Progenitor cell of endocrine pancreas (in vitro differentiated cells): ENCODE measurements at regions not wholly inside any gene's neighbourhood (a gene's known extent, or its start where the extent isn't known, plus 50 kb on each side); places are given as distances from the start of the nearest gene placed in this dataset.

Experiments used
- DNase-seq: peaks from one replicate; pipeline ENCODE4 v3.0.0; 2021; ENCODE audit warnings: low spot score; ENCODE audit not compliant: unreplicated experiment
- H3K27ac Mint-ChIP-seq: 2 replicates; pipeline ENCODE4 v1.8.0; 2021; ENCODE audit warnings: mild to moderate bottlenecking, moderate library complexity, mixed read lengths
- H3K27me3 Mint-ChIP-seq: 2 replicates; pipeline ENCODE4 v1.8.0; 2021; ENCODE audit warnings: mixed read lengths
- H3K36me3 Mint-ChIP-seq: 2 replicates; pipeline ENCODE4 v1.8.0; 2022; ENCODE audit warnings: mixed read lengths; ENCODE audit not compliant: insufficient read depth
- H3K4me1 Mint-ChIP-seq: 2 replicates; pipeline ENCODE4 v1.8.0; 2021; ENCODE audit warnings: low read depth, mixed read lengths
- H3K4me3 Mint-ChIP-seq: 2 replicates; pipeline ENCODE4 v1.8.0; 2021; ENCODE audit warnings: low read depth, mild to moderate bottlenecking, moderate library complexity, mixed read lengths
- H3K9me3 Mint-ChIP-seq: 2 replicates; pipeline ENCODE4 v1.8.0; 2021; ENCODE audit warnings: low read depth, mixed read lengths
- TF ChIP-seq, protein P1 (sequence below): fragments of 200-600 bp; sonication (generic); IDR thresholded peaks from one replicate; pipeline ENCODE4 v1.5.0; 2021; ENCODE audit warnings: antibody characterized with exemption, mild to moderate bottlenecking; ENCODE audit not compliant: unreplicated experiment

DNA sequence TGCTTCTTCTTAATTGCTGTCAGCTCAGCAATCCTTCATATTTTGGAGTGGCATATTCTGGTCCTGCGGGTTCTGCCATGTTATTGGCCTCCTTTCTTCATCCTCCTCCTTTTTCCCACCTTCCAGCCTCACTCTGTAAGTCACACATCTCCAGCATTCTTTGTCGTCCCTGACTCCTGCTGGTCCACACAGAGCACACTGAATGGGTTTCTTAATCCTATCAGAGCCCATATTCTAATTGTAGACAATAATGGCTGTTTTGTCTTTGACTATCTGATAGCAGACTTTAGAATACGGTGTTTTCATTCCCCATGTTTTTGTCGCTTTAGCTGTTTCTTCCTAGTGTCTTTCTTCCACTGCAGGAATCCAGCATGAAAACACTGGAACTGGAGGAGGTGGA lies 389.6 kb downstream of the REEP3 start:
- Mint-ChIP-seq H3K9me3 (no peaks in the 10 kb centered on the region), H3K27ac (no peak overlapping the region), H3K4me1 (peaks cover 11% of the 10 kb centered on the region), H3K4me3 (no peak overlapping the region), H3K27me3 (peaks cover 5% of the 10 kb centered on the region), H3K36me3 (no peaks in the 10 kb centered on the region)
- no peak for DNase-seq
- TF ChIP-seq, protein P1, sequence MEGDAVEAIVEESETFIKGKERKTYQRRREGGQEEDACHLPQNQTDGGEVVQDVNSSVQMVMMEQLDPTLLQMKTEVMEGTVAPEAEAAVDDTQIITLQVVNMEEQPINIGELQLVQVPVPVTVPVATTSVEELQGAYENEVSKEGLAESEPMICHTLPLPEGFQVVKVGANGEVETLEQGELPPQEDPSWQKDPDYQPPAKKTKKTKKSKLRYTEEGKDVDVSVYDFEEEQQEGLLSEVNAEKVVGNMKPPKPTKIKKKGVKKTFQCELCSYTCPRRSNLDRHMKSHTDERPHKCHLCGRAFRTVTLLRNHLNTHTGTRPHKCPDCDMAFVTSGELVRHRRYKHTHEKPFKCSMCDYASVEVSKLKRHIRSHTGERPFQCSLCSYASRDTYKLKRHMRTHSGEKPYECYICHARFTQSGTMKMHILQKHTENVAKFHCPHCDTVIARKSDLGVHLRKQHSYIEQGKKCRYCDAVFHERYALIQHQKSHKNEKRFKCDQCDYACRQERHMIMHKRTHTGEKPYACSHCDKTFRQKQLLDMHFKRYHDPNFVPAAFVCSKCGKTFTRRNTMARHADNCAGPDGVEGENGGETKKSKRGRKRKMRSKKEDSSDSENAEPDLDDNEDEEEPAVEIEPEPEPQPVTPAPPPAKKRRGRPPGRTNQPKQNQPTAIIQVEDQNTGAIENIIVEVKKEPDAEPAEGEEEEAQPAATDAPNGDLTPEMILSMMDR: no peak

DNA sequence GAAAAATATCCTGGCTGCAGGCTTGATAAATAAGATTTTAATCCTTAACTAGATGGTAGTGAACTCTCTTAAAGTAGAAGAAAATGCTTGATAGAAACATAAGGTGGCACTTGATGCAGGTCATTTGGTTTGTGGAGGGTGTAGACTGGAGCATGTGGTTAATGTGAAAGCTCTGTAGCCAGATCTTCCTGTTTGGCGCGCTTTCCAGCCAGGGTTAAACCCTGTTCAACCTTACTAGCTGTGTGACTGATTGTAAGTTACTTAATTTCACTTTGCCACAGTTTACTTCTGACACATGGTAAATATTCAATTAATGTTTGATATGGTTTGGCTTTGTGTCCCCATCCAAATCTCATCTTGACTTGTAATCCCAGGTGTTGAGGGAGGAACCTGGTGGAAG lies 394.0 kb downstream of the REEP3 start:
- DNase-seq: no peak
- H3K36me3 Mint-ChIP-seq: no peaks in the 10 kb centered on the region
- H3K4me3 Mint-ChIP-seq: no peak overlapping the region
- H3K9me3 Mint-ChIP-seq: no peaks in the 10 kb centered on the region
- H3K27me3 Mint-ChIP-seq: peaks cover 5% of the 10 kb centered on the region
- H3K27ac Mint-ChIP-seq: no peak overlapping the region
- H3K4me1 Mint-ChIP-seq: peaks cover 23% of the 10 kb centered on the region
- TF ChIP-seq, protein P1: no peak

DNA sequence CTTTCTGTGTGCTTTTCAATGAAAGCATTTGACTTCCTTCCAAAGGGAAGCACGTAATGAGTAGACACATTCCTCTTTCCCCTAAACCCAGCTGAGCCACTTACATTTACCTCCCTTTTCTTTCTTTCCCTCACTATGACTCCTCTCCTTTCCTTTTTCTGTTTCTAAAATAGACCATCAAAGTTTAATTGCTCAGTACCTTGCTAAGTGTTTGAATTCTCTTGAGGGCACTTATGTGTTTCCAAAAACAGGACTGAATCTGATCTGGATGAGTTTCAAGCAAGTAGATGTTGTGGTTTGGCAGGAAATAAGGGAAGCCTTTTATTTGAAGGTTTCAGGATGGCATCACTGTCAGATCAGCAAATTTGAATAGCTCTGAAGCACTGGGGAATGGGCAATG lies 396.2 kb downstream of the REEP3 start:
- no peaks in the 10 kb centered on the region for H3K36me3 Mint-ChIP-seq
- TF ChIP-seq, protein P1: no peak
- peaks cover 38% of the 10 kb centered on the region for H3K4me1 Mint-ChIP-seq
- H3K27me3 Mint-ChIP-seq: peaks cover 2% of the 10 kb centered on the region
- no peak for DNase-seq
- no peaks in the 10 kb centered on the region for H3K9me3 Mint-ChIP-seq
- no peak overlapping the region for H3K4me3 Mint-ChIP-seq
- no peak overlapping the region for H3K27ac Mint-ChIP-seq

DNA sequence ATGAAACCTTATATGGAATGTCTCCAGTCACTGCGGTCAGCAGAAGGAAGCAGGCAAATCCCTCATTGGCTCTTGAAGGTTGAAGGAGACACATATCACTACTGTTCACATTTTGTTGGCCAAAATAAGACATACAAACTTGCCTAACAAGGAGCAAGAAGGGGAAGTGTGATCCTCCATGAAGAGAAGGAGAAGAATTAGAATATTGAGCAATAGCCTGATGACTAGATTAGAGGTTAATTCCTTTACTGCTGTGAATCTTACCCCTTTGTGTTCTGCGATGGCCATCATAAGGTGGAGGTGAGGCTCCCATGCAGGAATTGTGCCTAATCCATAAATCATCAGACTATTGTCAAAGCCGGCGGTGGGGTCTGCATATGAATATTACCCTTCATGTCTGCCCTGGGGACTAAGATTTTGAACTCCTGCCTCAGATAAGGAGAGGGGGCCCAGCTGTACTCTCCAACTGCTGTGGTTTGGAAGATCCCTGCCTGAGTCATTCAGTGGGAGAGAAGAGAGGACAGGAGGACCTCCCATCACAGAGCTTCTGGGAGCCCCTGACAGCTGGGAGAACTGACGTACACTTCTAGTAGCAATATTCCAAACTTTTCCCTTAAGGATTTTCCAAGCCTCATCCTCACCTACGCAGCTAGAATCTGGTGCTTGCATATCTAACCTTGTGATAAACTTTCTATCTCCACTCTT lies 398.5 kb downstream of the REEP3 start:
- H3K9me3 Mint-ChIP-seq: no peaks in the 10 kb centered on the region
- H3K27me3 Mint-ChIP-seq: no peaks in the 10 kb centered on the region
- peaks cover 55% of the 10 kb centered on the region for H3K4me1 Mint-ChIP-seq
- TF ChIP-seq, protein P1: no peak
- no peaks in the 10 kb centered on the region for H3K36me3 Mint-ChIP-seq
- no peak overlapping the region for H3K4me3 Mint-ChIP-seq
- H3K27ac Mint-ChIP-seq: no peak overlapping the region
- DNase-seq: no peak

DNA sequence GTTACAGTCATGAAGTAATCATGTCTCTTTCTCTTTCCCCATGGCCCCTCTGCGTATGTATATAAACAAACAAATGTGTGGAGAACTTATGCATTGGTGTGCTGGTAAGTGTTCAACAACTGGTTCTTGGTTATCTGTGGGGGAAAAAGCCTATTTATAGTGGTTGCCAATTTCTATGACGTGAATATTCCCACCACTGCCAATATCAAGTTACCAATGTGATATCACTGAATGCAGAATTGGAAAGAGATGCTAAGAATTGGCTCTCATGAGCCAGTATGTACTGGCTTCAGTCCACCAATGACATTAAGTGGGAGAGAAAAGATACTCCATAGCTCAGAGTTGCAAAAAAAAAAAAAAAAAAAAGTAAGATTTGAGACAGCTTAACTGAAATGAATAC lies 399.7 kb downstream of the REEP3 start:
- no peaks in the 10 kb centered on the region for H3K9me3 Mint-ChIP-seq
- no peaks in the 10 kb centered on the region for H3K36me3 Mint-ChIP-seq
- no peak overlapping the region for H3K4me3 Mint-ChIP-seq
- peaks cover 53% of the 10 kb centered on the region for H3K4me1 Mint-ChIP-seq
- H3K27me3 Mint-ChIP-seq: no peaks in the 10 kb centered on the region
- no peak for DNase-seq
- TF ChIP-seq, protein P1: no peak
- no peak overlapping the region for H3K27ac Mint-ChIP-seq
